ENCODE measurements at regions not wholly inside any gene's neighbourhood (a gene's known extent, or its start where the extent isn't known, plus 50 kb on each side); places are given as distances from the start of the nearest gene placed in this dataset.

DNA sequence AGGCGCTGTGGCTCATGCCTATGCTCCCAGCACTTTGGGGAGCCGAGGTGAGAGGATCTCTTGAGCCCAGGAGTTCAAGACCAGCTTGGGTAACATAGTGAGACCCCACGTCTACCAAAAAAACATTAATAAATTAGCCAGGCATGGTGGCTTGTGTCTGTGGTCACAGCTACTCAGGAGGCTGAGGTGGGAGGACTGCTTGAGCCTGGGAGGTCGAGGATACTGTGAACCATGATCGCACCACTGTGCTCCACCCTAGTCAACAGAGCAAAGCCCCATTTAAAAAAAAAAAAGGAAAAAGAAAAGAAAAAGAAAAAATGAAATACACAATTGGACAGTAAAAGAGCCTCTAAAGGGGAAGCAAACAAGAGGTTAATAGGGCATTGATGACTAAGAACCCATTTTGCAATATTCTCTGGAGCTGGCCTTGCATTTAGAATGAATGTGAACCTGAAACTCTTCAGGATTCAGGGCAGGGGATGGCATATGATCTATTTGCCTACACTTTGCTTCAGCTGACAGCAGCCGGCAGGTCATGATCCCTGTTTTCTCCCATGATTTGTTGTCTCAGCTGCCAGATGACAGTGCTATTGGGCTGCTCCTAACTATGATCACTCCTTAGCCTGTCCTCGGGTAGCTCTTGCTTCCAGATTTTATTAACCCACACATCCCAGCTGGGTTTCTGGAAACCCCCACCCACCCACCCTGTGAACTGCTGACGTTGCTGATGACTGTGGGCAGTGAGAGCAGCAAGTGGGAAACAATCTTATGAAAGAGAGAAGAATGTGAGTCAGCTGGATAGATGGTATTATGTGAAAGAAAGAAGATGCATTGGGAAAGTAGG is 83.8 kb upstream of the ELOVL5 start:
- intact Hi-C loops (cut with micrococcal nuclease; ENCODE audit: unreplicated experiment) (no loop called here), in situ Hi-C loops (cut with MboI) (no loop called here)
- no peak overlapping the region for H3K9ac ChIP-seq (ENCODE audit: control insufficient read depth, insufficient read depth, low read length)
- no peak overlapping the region for H3K27ac ChIP-seq (ENCODE audit: control insufficient read depth, insufficient read depth)
- RAD21 ChIA-PET (ENCODE audit: unreplicated experiment): interaction anchor here (0.9 to 3.0 kb wide), 18 partner anchors 10 to 262 kb away, joined by 3 to 19 read pairs (median 6); no protein-coding TSS in a partner anchor
- FAIRE-seq (no peak), ATAC-seq (peak; percentile 44), DNase-seq (ENCODE audit: low read depth, low spot score) (no peak)
- H3K36me3 ChIP-seq (ENCODE audit: control insufficient read depth in 2 of 2, insufficient read depth in 2 of 2, low read length in 1 of 2): no peaks in the 10 kb centered on the region
- whole genome bisulfite sequencing (ENCODE audit: insufficient coverage, insufficient replicate concordance, low lambda C conversion rate, missing lambda C conversion rate): 40% methylated on average over 8 of the region's 8 CpGs
- H3K4me2 ChIP-seq (ENCODE audit: control insufficient read depth, insufficient read depth): no peak overlapping the region
- CTCF ChIA-PET: interaction anchor here (0.6 to 13.1 kb wide), 12 partner anchors 15 to 260 kb away, joined by 3 to 225 read pairs (median 4); no protein-coding TSS in a partner anchor
- no peaks in the 10 kb centered on the region for H3K27me3 ChIP-seq (replicated peaks in 1 of 2; ENCODE audit: control insufficient read depth in 2 of 2, insufficient read depth in 2 of 2, low read length in 1 of 2)
- peak; percentile 42; the same call in 1 of the 2 replicates for TF ChIP-seq NR2F1 (conservative IDR thresholded peaks at IDR 0.05)
- TF ChIP-seq MTA3 (IDR thresholded peaks at IDR 0.05; ENCODE audit: borderline replicate concordance, low read length): no peak
- no peak for TF ChIP-seq BHLHE40 (IDR thresholded peaks at IDR 0.05; ENCODE audit: borderline replicate concordance in 1 of 2, low read depth in 2 of 2, low read length in 1 of 2)
- TF ChIP-seq IKZF1 (conservative IDR thresholded peaks at IDR 0.05): 0 out of 2 replicates have a peak, but pooled peaks have one; percentile 17
- peak; percentile 12 to 18; a peak in 1 of 4 replicates for TF ChIP-seq IKZF2 (IDR thresholded peaks at IDR 0.05)
- TF ChIP-seq, protein P1, sequence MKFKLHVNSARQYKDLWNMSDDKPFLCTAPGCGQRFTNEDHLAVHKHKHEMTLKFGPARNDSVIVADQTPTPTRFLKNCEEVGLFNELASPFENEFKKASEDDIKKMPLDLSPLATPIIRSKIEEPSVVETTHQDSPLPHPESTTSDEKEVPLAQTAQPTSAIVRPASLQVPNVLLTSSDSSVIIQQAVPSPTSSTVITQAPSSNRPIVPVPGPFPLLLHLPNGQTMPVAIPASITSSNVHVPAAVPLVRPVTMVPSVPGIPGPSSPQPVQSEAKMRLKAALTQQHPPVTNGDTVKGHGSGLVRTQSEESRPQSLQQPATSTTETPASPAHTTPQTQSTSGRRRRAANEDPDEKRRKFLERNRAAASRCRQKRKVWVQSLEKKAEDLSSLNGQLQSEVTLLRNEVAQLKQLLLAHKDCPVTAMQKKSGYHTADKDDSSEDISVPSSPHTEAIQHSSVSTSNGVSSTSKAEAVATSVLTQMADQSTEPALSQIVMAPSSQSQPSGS (IDR thresholded peaks at IDR 0.05; ENCODE audit: low read length): no peak
- no peak for TF ChIP-seq ZBED1 (IDR thresholded peaks at IDR 0.05; ENCODE audit: borderline replicate concordance)
- SMC1A ChIA-PET (ENCODE audit: uncharacterized antibody, unreplicated experiment): interaction anchor here (0.5 to 13.0 kb wide), 26 partner anchors 8 to 264 kb away, joined by 3 to 229 read pairs (median 5); partner anchors contain the start of gene ELOVL5
- no peak overlapping the region for H2AFZ ChIP-seq (ENCODE audit: control insufficient read depth, low read depth, low read length)
- POLR2A ChIA-PET: interaction anchor here (0.7 to 2.1 kb wide), 10 partner anchors 8 to 251 kb away, joined by 3 to 9 read pairs (median 3); no protein-coding TSS in a partner anchor
- H3K4me3 ChIP-seq: no peak overlapping the region
- H4K20me1 ChIP-seq (ENCODE audit: control insufficient read depth, insufficient read depth): no peaks in the 10 kb centered on the region
- H3K79me2 ChIP-seq (ENCODE audit: control insufficient read depth, insufficient read depth, low read length): no peaks in the 10 kb centered on the region
- BruUV-seq (replicated peaks): no TSS peak
- no peaks in the 10 kb centered on the region for H3K4me1 ChIP-seq (ENCODE audit: control insufficient read depth, insufficient read depth, low read length)
- H3K9me3 ChIP-seq (replicated peaks; ENCODE audit: control insufficient read depth, insufficient read depth, low read length): no peaks in the 10 kb centered on the region

Data from GM12878 (cell line).